ENCODE measurements at regions not wholly inside any gene's neighbourhood (a gene's known extent, or its start where the extent isn't known, plus 50 kb on each side); places are given as distances from the start of the nearest gene placed in this dataset.
"Not testable (repeated sequence)": the region's sequence is repeated elsewhere in the genome, so short reads cannot be mapped to it uniquely, and the experiment has no call there.

- Mint-ChIP-seq H3K27ac (no peak overlapping the region), H3K4me3 (no peak overlapping the region), H3K9me3 (no peaks in the 10 kb centered on the region)
These were observed 256.2 kb downstream of the TAFA4 start for GRCh38 chr3:68676136-68676535.

GRCh38 chr3:68667346-68667745, 265.0 kb downstream of the TAFA4 start:
- peaks cover 15% of the 10 kb centered on the region for H3K4me1 Mint-ChIP-seq
- H3K36me3 Mint-ChIP-seq (ENCODE audit: low read depth) = no peaks in the 10 kb centered on the region
- H3K9me3 Mint-ChIP-seq = no peaks in the 10 kb centered on the region
- H3K27ac Mint-ChIP-seq = no peak overlapping the region
- no peak overlapping the region for H3K4me3 Mint-ChIP-seq
- H3K27me3 Mint-ChIP-seq (ENCODE audit: low read depth) = no peaks in the 10 kb centered on the region
- TF ChIP-seq CTCF (IDR thresholded peaks at IDR 0.05; ENCODE audit: unreplicated experiment in 3 of 3) = no peak

More at GRCh38 chr3:68676136-68676535, 256.2 kb downstream of the TAFA4 start:
- Mint-ChIP-seq H3K4me1 (no peaks in the 10 kb centered on the region), H3K36me3 (ENCODE audit: low read depth) (no peaks in the 10 kb centered on the region), H3K27me3 (ENCODE audit: low read depth) (no peaks in the 10 kb centered on the region)
- no peak for TF ChIP-seq CTCF (IDR thresholded peaks at IDR 0.05; ENCODE audit: unreplicated experiment in 3 of 3)

- no peaks in the 10 kb centered on the region for H3K9me3 Mint-ChIP-seq
- no peak for TF ChIP-seq CTCF (IDR thresholded peaks at IDR 0.05; ENCODE audit: unreplicated experiment in 3 of 3)
- H3K4me1 Mint-ChIP-seq = peaks cover 15% of the 10 kb centered on the region
- no peaks in the 10 kb centered on the region for H3K36me3 Mint-ChIP-seq (ENCODE audit: low read depth)
- H3K4me3 Mint-ChIP-seq = no peak overlapping the region
- no peaks in the 10 kb centered on the region for H3K27me3 Mint-ChIP-seq (ENCODE audit: low read depth)
- peak overlapping the region in 1 of 3 experiments; percentile 48 for H3K27ac Mint-ChIP-seq
These were observed 265.8 kb downstream of the TAFA4 start for GRCh38 chr3:68666429-68667136.

- no peaks in the 10 kb centered on the region for H3K27me3 Mint-ChIP-seq (ENCODE audit: low read depth)
- peaks cover 15% of the 10 kb centered on the region for H3K4me1 Mint-ChIP-seq
- H3K9me3 Mint-ChIP-seq = no peaks in the 10 kb centered on the region
- TF ChIP-seq CTCF (IDR thresholded peaks at IDR 0.05; ENCODE audit: unreplicated experiment in 3 of 3) = no peak
- H3K27ac Mint-ChIP-seq = no peak overlapping the region
- no peaks in the 10 kb centered on the region for H3K36me3 Mint-ChIP-seq (ENCODE audit: low read depth)
- no peak overlapping the region for H3K4me3 Mint-ChIP-seq
These were observed 268.1 kb downstream of the TAFA4 start for GRCh38 chr3:68664276-68664675.

GRCh38 chr3:68662176-68662575, 270.2 kb downstream of the TAFA4 start:
- Mint-ChIP-seq H3K27me3 (ENCODE audit: low read depth) (no peaks in the 10 kb centered on the region), H3K4me3 (no peak overlapping the region), H3K27ac (no peak overlapping the region), H3K9me3 (no peaks in the 10 kb centered on the region), H3K4me1 (peaks cover 14% of the 10 kb centered on the region), H3K36me3 (ENCODE audit: low read depth) (no peaks in the 10 kb centered on the region)
- no peak for TF ChIP-seq CTCF (IDR thresholded peaks at IDR 0.05; ENCODE audit: unreplicated experiment in 3 of 3)

GRCh38 chr3:68650657-68651056, 281.7 kb downstream of the TAFA4 start:
- H3K27me3 Mint-ChIP-seq (ENCODE audit: low read depth); H3K4me3 Mint-ChIP-seq; H3K4me1 Mint-ChIP-seq; H3K9me3 Mint-ChIP-seq; H3K27ac Mint-ChIP-seq; H3K36me3 Mint-ChIP-seq (ENCODE audit: low read depth): not testable (repeated sequence)
